ENCODE measurements at regions not wholly inside any gene's neighbourhood (a gene's known extent, or its start where the extent isn't known, plus 50 kb on each side); places are given as distances from the start of the nearest gene placed in this dataset.

GRCh38 chr3:153328690-153329089, 166.7 kb downstream of the RAP2B start:
- no peak overlapping the region for H3K4me3 ChIP-seq (ENCODE audit: low read depth, low read length)
- TF ChIP-seq CTCF (IDR thresholded peaks at IDR 0.05; ENCODE audit: low read depth, low read length, missing control alignments): no peak
- no peak for DNase-seq (ENCODE audit: low read depth)

GRCh38 chr3:153330901-153331300, 168.9 kb downstream of the RAP2B start:
- no peak for DNase-seq (ENCODE audit: low read depth)
- no peak overlapping the region for H3K4me3 ChIP-seq (ENCODE audit: low read depth, low read length)
- TF ChIP-seq CTCF (IDR thresholded peaks at IDR 0.05; ENCODE audit: low read depth, low read length, missing control alignments): no peak

DNA sequence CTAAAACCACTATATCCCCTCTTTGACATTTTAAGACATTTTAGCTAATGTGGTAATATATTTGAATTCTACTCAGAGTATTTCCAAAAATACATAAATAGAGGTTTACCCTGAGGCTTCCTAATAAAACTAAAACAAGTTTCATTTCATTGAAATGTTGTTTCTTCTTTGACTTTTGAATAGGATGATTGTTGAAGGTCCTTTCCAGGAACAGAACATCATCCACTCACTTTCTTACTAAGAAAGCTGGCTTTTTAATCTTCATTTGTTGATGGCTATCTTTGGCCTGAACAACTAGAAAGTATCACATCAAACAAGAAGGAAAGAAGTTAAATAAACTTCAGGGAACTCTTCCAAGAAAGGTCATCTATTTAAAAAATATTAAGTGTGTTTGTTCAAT, 169.7 kb downstream of the RAP2B start:
- DNase-seq (ENCODE audit: low read depth): no peak
- no peak for TF ChIP-seq CTCF (IDR thresholded peaks at IDR 0.05; ENCODE audit: low read depth, low read length, missing control alignments)

DNA sequence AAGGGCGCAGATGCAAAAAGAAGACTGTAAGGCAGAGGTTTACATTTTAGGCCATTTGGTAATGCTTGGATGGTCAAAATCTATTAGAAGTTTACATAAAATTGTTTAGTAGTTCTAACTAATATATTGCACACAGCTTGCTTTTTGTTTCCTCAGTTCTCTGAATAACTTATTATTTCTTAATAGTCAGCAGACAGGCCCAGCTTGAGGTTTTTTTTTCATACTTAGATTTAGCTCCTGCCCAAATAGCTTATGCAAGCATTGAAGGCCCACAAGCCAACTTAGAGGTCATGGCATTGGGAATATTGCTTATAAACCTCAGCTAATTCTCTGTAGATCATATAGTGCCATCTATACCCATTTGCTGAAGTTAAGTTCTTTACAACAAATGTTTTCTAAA, 172.5 kb downstream of the RAP2B start:
- no peak overlapping the region for H3K4me3 ChIP-seq (ENCODE audit: low read depth, low read length)
- no peak for TF ChIP-seq CTCF (IDR thresholded peaks at IDR 0.05; ENCODE audit: low read depth, low read length, missing control alignments)
- no peak for DNase-seq (ENCODE audit: low read depth)

More for the DNA sequence above, 169.7 kb downstream of the RAP2B start:
- H3K4me3 ChIP-seq (ENCODE audit: low read depth, low read length): no peak overlapping the region

- no peak for TF ChIP-seq CTCF (IDR thresholded peaks at IDR 0.05; ENCODE audit: low read depth, low read length, missing control alignments)
- no peak for DNase-seq (ENCODE audit: low read depth)
Observed at GRCh38 chr3:153337369-153337768, 175.3 kb downstream of the RAP2B start.

GRCh38 chr3:153338487-153338886, 176.5 kb downstream of the RAP2B start:
- no peak for DNase-seq (ENCODE audit: low read depth)
- no peak for TF ChIP-seq CTCF (IDR thresholded peaks at IDR 0.05; ENCODE audit: low read depth, low read length, missing control alignments)
- H3K4me3 ChIP-seq (ENCODE audit: low read depth, low read length): no peak overlapping the region

More at GRCh38 chr3:153337369-153337768, 175.3 kb downstream of the RAP2B start:
- no peak overlapping the region for H3K4me3 ChIP-seq (ENCODE audit: low read depth, low read length)

- TF ChIP-seq CTCF (IDR thresholded peaks at IDR 0.05; ENCODE audit: low read depth, low read length, missing control alignments): no peak
- H3K4me3 ChIP-seq (ENCODE audit: low read depth, low read length): no peak overlapping the region
- DNase-seq (ENCODE audit: low read depth): no peak
Observed at GRCh38 chr3:153339065-153339464, 177.0 kb downstream of the RAP2B start.
